ENCODE measurements at regions not wholly inside any gene's neighbourhood (a gene's known extent, or its start where the extent isn't known, plus 50 kb on each side); places are given as distances from the start of the nearest gene placed in this dataset.

GRCh38 chr6:164273491-164273890, 859.0 kb downstream of the QKI start:
- Histone ChIP-seq H3K9me3 (ENCODE audit: control insufficient read depth in 1 of 2, insufficient read depth in 1 of 2, low read depth in 1 of 2, low read length in 2 of 2) (peaks cover 0 to 6% of the 10 kb centered on the region in 2 experiments; a peak in 2 of 4 replicates), H2AFZ (ENCODE audit: low read depth, low read length, poor library complexity, severe bottlenecking) (no peak overlapping the region), H3K27me3 (ENCODE audit: insufficient read depth, low read length) (no peaks in the 10 kb centered on the region), H3K79me2 (ENCODE audit: insufficient read depth, low read length) (no peaks in the 10 kb centered on the region), H3K36me3 (ENCODE audit: control insufficient read depth in 1 of 2, insufficient read depth in 2 of 2, low read length in 2 of 2) (no peaks in the 10 kb centered on the region), H3K4me1 (ENCODE audit: control insufficient read depth in 1 of 2, insufficient read depth in 2 of 2, low read length in 2 of 2) (no peaks in the 10 kb centered on the region), H3K4me2 (ENCODE audit: low read length) (no peak overlapping the region), H3K27ac (ENCODE audit: low read depth, low read length) (no peak overlapping the region), H3K9ac (ENCODE audit: low read length) (no peak overlapping the region), H3K9me2 (ENCODE audit: insufficient read depth) (no peaks in the 10 kb centered on the region), H4K20me1 (ENCODE audit: insufficient read depth) (no peaks in the 10 kb centered on the region), H3K4me3 (replicated peaks in 1 of 2; ENCODE audit: low read depth in 1 of 2, low read length in 2 of 2) (no peak overlapping the region)
- ChIA-PET POLR2A (no interaction called here), RAD21 (ENCODE audit: low non-redundant PET in 1 of 2, low total read pairs in 2 of 2, uncharacterized antibody in 2 of 2, unreplicated experiment in 2 of 2) (no interaction called here), CTCF (no interaction called here)
- no peak for ATAC-seq
- no TSS peak for BruUV-seq (replicated peaks)
- intact Hi-C loops (cut with micrococcal nuclease), result no loop called here
- TF ChIP-seq ELF1 (IDR thresholded peaks at IDR 0.05; ENCODE audit: borderline replicate concordance, low read depth), result no peak
- DNase-seq (ENCODE audit: low read depth, low spot score), result no peak

DNA sequence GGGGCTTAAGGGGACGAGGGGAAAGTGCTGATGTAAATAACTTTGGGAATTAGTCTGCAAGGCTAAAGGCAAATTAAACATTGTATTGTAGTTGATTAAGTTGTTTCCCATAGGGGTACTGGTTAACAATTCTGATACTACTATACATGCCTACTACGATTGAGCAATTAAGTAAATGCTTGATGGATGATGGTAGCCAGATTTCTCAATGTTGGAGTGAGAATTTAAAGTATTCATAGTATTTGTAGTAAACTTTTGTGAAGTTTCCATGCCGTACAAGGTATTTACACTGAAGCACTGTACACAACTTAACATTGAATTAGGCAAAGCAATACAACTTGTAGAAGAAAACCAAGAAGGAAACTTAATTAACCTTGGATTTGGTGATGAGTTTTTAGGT, 852.3 kb downstream of the QKI start:
- H3K9me3 ChIP-seq (ENCODE audit: control insufficient read depth in 1 of 2, insufficient read depth in 1 of 2, low read depth in 1 of 2, low read length in 2 of 2), result peaks cover 0 to 5% of the 10 kb centered on the region in 2 experiments; a peak in 2 of 4 replicates
- no peaks in the 10 kb centered on the region for H3K9me2 ChIP-seq (ENCODE audit: insufficient read depth)
- H4K20me1 ChIP-seq (ENCODE audit: insufficient read depth), result no peaks in the 10 kb centered on the region
- ATAC-seq, result no peak
- DNase-seq (ENCODE audit: low read depth, low spot score), result no peak
- no peak overlapping the region for H3K9ac ChIP-seq (ENCODE audit: low read length)
- H3K27me3 ChIP-seq (ENCODE audit: insufficient read depth, low read length), result no peaks in the 10 kb centered on the region
- BruUV-seq (replicated peaks), result no TSS peak
- no peak overlapping the region for H2AFZ ChIP-seq (ENCODE audit: low read depth, low read length, poor library complexity, severe bottlenecking)
- CTCF ChIA-PET, result no interaction called here
- intact Hi-C loops (cut with micrococcal nuclease), result no loop called here
- RAD21 ChIA-PET (ENCODE audit: low non-redundant PET in 1 of 2, low total read pairs in 2 of 2, uncharacterized antibody in 2 of 2, unreplicated experiment in 2 of 2), result no interaction called here
- H3K27ac ChIP-seq (ENCODE audit: low read depth, low read length), result no peak overlapping the region
- H3K4me3 ChIP-seq (replicated peaks in 1 of 2; ENCODE audit: low read depth in 1 of 2, low read length in 2 of 2), result no peak overlapping the region
- POLR2A ChIA-PET, result no interaction called here
- H3K4me2 ChIP-seq (ENCODE audit: low read length), result no peak overlapping the region
- H3K79me2 ChIP-seq (ENCODE audit: insufficient read depth, low read length), result no peaks in the 10 kb centered on the region
- no peaks in the 10 kb centered on the region for H3K4me1 ChIP-seq (ENCODE audit: control insufficient read depth in 1 of 2, insufficient read depth in 2 of 2, low read length in 2 of 2)
- TF ChIP-seq POLR2AphosphoS5 (IDR thresholded peaks at IDR 0.05; ENCODE audit: low read depth, low read length), result no peak
- TF ChIP-seq, protein P1, sequence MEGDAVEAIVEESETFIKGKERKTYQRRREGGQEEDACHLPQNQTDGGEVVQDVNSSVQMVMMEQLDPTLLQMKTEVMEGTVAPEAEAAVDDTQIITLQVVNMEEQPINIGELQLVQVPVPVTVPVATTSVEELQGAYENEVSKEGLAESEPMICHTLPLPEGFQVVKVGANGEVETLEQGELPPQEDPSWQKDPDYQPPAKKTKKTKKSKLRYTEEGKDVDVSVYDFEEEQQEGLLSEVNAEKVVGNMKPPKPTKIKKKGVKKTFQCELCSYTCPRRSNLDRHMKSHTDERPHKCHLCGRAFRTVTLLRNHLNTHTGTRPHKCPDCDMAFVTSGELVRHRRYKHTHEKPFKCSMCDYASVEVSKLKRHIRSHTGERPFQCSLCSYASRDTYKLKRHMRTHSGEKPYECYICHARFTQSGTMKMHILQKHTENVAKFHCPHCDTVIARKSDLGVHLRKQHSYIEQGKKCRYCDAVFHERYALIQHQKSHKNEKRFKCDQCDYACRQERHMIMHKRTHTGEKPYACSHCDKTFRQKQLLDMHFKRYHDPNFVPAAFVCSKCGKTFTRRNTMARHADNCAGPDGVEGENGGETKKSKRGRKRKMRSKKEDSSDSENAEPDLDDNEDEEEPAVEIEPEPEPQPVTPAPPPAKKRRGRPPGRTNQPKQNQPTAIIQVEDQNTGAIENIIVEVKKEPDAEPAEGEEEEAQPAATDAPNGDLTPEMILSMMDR (IDR thresholded peaks at IDR 0.05 in 2 of 3, conservative IDR thresholded peaks at IDR 0.05 in 1 of 3; ENCODE audit: borderline replicate concordance in 1 of 3, insufficient read depth in 1 of 3, low read depth in 2 of 3, low read length in 2 of 3), result no peak
- no peak for TF ChIP-seq EGR1 (IDR thresholded peaks at IDR 0.05; ENCODE audit: low read depth)
- no peak for TF ChIP-seq ZNF274 (IDR thresholded peaks at IDR 0.05; ENCODE audit: low read depth, low read length)
- TF ChIP-seq, protein P2, sequence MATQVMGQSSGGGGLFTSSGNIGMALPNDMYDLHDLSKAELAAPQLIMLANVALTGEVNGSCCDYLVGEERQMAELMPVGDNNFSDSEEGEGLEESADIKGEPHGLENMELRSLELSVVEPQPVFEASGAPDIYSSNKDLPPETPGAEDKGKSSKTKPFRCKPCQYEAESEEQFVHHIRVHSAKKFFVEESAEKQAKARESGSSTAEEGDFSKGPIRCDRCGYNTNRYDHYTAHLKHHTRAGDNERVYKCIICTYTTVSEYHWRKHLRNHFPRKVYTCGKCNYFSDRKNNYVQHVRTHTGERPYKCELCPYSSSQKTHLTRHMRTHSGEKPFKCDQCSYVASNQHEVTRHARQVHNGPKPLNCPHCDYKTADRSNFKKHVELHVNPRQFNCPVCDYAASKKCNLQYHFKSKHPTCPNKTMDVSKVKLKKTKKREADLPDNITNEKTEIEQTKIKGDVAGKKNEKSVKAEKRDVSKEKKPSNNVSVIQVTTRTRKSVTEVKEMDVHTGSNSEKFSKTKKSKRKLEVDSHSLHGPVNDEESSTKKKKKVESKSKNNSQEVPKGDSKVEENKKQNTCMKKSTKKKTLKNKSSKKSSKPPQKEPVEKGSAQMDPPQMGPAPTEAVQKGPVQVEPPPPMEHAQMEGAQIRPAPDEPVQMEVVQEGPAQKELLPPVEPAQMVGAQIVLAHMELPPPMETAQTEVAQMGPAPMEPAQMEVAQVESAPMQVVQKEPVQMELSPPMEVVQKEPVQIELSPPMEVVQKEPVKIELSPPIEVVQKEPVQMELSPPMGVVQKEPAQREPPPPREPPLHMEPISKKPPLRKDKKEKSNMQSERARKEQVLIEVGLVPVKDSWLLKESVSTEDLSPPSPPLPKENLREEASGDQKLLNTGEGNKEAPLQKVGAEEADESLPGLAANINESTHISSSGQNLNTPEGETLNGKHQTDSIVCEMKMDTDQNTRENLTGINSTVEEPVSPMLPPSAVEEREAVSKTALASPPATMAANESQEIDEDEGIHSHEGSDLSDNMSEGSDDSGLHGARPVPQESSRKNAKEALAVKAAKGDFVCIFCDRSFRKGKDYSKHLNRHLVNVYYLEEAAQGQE (IDR thresholded peaks at IDR 0.05; ENCODE audit: low read depth), result no peak
- TF ChIP-seq FOSL1 (IDR thresholded peaks at IDR 0.05; ENCODE audit: low read depth), result no peak
- TF ChIP-seq SIN3A (IDR thresholded peaks at IDR 0.05; ENCODE audit: low read depth), result no peak
- TF ChIP-seq EZH2 (IDR thresholded peaks at IDR 0.05), result no peak
- no peak for TF ChIP-seq ELF1 (IDR thresholded peaks at IDR 0.05; ENCODE audit: borderline replicate concordance, low read depth)
- TF ChIP-seq TCF7L2 (IDR thresholded peaks at IDR 0.05; ENCODE audit: borderline replicate concordance, extremely low read depth, insufficient read depth, insufficient read length), result no peak
- TF ChIP-seq YY1 (IDR thresholded peaks at IDR 0.05; ENCODE audit: extremely low read depth, insufficient replicate concordance, low read depth, low read length), result no peak
- no peak for TF ChIP-seq JUND (IDR thresholded peaks at IDR 0.05)
- no peak for TF ChIP-seq POLR2A (IDR thresholded peaks at IDR 0.05; ENCODE audit: borderline replicate concordance, extremely low read depth, insufficient read depth, insufficient read length)
- TF ChIP-seq EZH2phosphoT487 (IDR thresholded peaks at IDR 0.05; ENCODE audit: borderline replicate concordance), result no peak
- TF ChIP-seq SRF (IDR thresholded peaks at IDR 0.05; ENCODE audit: low read depth), result no peak
- TF ChIP-seq ZFX (IDR thresholded peaks at IDR 0.05), result no peak
- no peaks in the 10 kb centered on the region; a peak in 1 of 4 replicates for H3K36me3 ChIP-seq (ENCODE audit: control insufficient read depth in 1 of 2, insufficient read depth in 2 of 2, low read length in 2 of 2)
